HPDE6-E6E7 (cell line): ENCODE measurements at regions not wholly inside any gene's neighbourhood (a gene's known extent, or its start where the extent isn't known, plus 50 kb on each side); places are given as distances from the start of the nearest gene placed in this dataset.

Experiments
- DNase-seq: peaks from one replicate; pipeline ENCODE4 v3.0.0; 2011; ENCODE audit warnings: missing footprints; ENCODE audit errors: extremely low spot score

GRCh38 chr15:99508852-99509251 lies 56.9 kb upstream of the MEF2A start:
- DNase-seq: no peak

DNA sequence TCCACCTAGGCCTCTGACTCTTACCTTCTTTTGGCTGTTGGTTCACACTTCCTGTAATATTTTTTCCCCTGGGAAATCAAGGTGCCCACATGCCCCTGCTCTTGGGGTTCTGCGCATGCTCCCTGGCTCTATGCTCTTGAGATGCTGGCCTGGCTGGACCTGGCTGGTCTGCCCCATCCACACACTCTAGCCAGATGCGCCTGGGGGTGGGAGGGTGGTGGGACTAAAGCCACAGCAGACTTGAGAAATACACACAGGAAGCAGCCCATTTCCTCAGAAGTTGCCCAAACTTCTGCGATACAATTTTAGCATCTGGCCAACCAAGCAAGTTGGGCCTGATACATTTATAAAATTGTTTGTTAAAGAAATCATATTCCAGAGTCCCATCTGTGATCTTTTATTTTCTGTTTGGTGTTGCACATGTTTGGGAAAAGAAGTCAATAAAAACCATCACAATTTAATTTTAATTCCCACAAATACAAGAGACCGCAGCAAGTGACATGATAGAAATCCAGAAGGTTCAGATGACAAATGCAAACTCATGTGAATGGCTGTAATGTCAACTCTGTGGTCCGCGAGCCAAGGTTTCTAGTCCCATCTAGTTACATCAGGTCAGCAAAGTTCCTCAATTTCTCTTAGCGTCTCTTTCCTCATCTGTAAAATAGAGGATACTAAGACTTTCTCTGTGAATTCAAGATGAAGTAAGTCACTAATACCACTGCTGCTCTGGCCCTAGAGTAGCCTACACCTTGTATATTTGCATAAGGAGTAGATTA lies 55.9 kb upstream of the MEF2A start:
- DNase-seq: no peak

- no peak for DNase-seq
Measured at GRCh38 chr15:99511531-99511865, 54.3 kb upstream of the MEF2A start.

GRCh38 chr15:99511866-99512661 lies 53.7 kb upstream of the MEF2A start:
- DNase-seq: no peak

DNA sequence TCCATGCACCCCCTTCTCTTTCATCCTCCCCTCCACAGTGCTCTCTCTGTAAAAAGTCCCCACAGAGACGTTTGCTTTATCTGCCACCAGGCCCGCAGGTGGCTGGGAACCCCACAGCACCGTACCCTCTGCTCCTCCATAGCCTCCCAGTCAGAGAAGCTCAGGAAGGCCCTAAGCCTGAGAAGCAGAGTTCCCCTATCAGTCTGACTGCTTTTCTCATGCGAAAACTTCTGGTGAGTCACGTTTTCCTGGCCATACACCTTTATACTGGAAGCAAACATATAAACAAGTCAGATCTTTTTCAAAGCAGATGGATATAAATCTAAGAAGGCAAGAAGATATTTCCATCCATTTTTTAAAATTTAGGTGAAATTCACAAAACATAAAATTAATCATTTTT lies 51.5 kb upstream of the MEF2A start:
- DNase-seq: no peak
